ENCODE measurements at regions not wholly inside any gene's neighbourhood (a gene's known extent, or its start where the extent isn't known, plus 50 kb on each side); places are given as distances from the start of the nearest gene placed in this dataset.
A peak's percentile ranks its signal among the peaks of the same experiment; 100 is the strongest.

GRCh38 chr1:37085393-37085792 lies 51.1 kb upstream of the GRIK3 start:
- H3K36me3 ChIP-seq (replicated peaks) = no peaks in the 10 kb centered on the region
- in situ Hi-C loops (cut with HindIII; ENCODE audit: low pct_ligation_motif_present, low sequenced_read_pairs) = no loop called here
- DNase-seq = no peak
- TF ChIP-seq, protein P1, sequence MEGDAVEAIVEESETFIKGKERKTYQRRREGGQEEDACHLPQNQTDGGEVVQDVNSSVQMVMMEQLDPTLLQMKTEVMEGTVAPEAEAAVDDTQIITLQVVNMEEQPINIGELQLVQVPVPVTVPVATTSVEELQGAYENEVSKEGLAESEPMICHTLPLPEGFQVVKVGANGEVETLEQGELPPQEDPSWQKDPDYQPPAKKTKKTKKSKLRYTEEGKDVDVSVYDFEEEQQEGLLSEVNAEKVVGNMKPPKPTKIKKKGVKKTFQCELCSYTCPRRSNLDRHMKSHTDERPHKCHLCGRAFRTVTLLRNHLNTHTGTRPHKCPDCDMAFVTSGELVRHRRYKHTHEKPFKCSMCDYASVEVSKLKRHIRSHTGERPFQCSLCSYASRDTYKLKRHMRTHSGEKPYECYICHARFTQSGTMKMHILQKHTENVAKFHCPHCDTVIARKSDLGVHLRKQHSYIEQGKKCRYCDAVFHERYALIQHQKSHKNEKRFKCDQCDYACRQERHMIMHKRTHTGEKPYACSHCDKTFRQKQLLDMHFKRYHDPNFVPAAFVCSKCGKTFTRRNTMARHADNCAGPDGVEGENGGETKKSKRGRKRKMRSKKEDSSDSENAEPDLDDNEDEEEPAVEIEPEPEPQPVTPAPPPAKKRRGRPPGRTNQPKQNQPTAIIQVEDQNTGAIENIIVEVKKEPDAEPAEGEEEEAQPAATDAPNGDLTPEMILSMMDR (IDR thresholded peaks at IDR 0.05; ENCODE audit: low read depth, low read length, missing control alignments) = peak; percentile 6
- no peaks in the 10 kb centered on the region for H3K27me3 ChIP-seq (replicated peaks)
- no peak overlapping the region for H3K27ac ChIP-seq
- H3K4me3 ChIP-seq (ENCODE audit: low read depth, low read length) = no peak overlapping the region

GRCh38 chr1:37089750-37090149 lies 55.4 kb upstream of the GRIK3 start:
- no peak overlapping the region for H3K27ac ChIP-seq
- in situ Hi-C loops (cut with HindIII; ENCODE audit: low pct_ligation_motif_present, low sequenced_read_pairs) = no loop called here
- no peak overlapping the region for H3K4me3 ChIP-seq (ENCODE audit: low read depth, low read length)
- H3K27me3 ChIP-seq (replicated peaks) = no peaks in the 10 kb centered on the region
- no peaks in the 10 kb centered on the region for H3K36me3 ChIP-seq (replicated peaks)
- DNase-seq = no peak
- TF ChIP-seq, protein P1 (IDR thresholded peaks at IDR 0.05; ENCODE audit: low read depth, low read length, missing control alignments) = no peak

GRCh38 chr1:37090671-37091070 lies 56.4 kb upstream of the GRIK3 start:
- in situ Hi-C loops (cut with HindIII; ENCODE audit: low pct_ligation_motif_present, low sequenced_read_pairs) = no loop called here
- DNase-seq = no peak
- H3K27ac ChIP-seq = no peak overlapping the region
- no peak overlapping the region for H3K4me3 ChIP-seq (ENCODE audit: low read depth, low read length)
- TF ChIP-seq, protein P1 (IDR thresholded peaks at IDR 0.05; ENCODE audit: low read depth, low read length, missing control alignments) = no peak
- H3K36me3 ChIP-seq (replicated peaks) = no peaks in the 10 kb centered on the region
- no peaks in the 10 kb centered on the region for H3K27me3 ChIP-seq (replicated peaks)

- Histone ChIP-seq H3K27me3 (replicated peaks) (no peaks in the 10 kb centered on the region), H3K4me3 (ENCODE audit: low read depth, low read length) (no peak overlapping the region), H3K27ac (no peak overlapping the region), H3K36me3 (replicated peaks) (no peaks in the 10 kb centered on the region)
- no peak for DNase-seq
- TF ChIP-seq, protein P1 (IDR thresholded peaks at IDR 0.05; ENCODE audit: low read depth, low read length, missing control alignments) = no peak
- in situ Hi-C loops (cut with HindIII; ENCODE audit: low pct_ligation_motif_present, low sequenced_read_pairs) = no loop called here
These were observed 58.6 kb upstream of the GRIK3 start for GRCh38 chr1:37092937-37093336.

GRCh38 chr1:37094302-37094701 lies 60.0 kb upstream of the GRIK3 start:
- no peak for DNase-seq
- TF ChIP-seq, protein P1 (IDR thresholded peaks at IDR 0.05; ENCODE audit: low read depth, low read length, missing control alignments) = no peak
- H3K4me3 ChIP-seq (ENCODE audit: low read depth, low read length) = no peak overlapping the region
- H3K36me3 ChIP-seq (replicated peaks) = no peaks in the 10 kb centered on the region
- H3K27ac ChIP-seq = no peak overlapping the region
- in situ Hi-C loops (cut with HindIII; ENCODE audit: low pct_ligation_motif_present, low sequenced_read_pairs) = no loop called here
- H3K27me3 ChIP-seq (replicated peaks) = no peaks in the 10 kb centered on the region

DNA sequence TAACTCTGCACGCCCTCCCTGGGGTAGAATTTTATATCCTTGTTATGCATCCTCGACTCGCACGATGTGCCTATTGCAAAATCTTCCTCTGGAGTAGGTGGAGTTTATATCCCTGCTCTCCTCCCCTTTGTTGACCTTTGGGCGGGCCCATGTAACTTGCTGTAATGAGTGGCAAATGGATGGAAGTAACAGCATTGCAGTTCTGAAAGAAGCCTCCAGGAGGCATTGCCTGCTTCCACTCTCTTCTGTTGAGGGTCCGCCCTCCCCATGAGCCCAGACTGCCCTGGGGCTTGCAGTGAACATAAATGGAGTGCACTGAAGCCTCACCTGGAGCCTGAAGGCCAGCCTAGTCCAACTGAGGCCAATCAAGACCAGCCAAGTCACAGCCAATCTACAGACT lies 62.2 kb upstream of the GRIK3 start:
- Histone ChIP-seq H3K4me3 (ENCODE audit: low read depth, low read length) (no peak overlapping the region), H3K27ac (no peak overlapping the region), H3K27me3 (replicated peaks) (no peaks in the 10 kb centered on the region), H3K36me3 (replicated peaks) (no peaks in the 10 kb centered on the region)
- in situ Hi-C loops (cut with HindIII; ENCODE audit: low pct_ligation_motif_present, low sequenced_read_pairs) = no loop called here
- DNase-seq = no peak
- TF ChIP-seq, protein P1 (IDR thresholded peaks at IDR 0.05; ENCODE audit: low read depth, low read length, missing control alignments) = no peak

Data from brain microvascular endothelial cell (primary cell).